HuH-7.5 (cell line): ENCODE measurements at regions not wholly inside any gene's neighbourhood (a gene's known extent, or its start where the extent isn't known, plus 50 kb on each side); places are given as distances from the start of the nearest gene placed in this dataset.

Experiments used
- DNase-seq: peaks from one replicate; pipeline ENCODE4 v3.0.0; 2011; ENCODE audit warnings: low spot score

DNA sequence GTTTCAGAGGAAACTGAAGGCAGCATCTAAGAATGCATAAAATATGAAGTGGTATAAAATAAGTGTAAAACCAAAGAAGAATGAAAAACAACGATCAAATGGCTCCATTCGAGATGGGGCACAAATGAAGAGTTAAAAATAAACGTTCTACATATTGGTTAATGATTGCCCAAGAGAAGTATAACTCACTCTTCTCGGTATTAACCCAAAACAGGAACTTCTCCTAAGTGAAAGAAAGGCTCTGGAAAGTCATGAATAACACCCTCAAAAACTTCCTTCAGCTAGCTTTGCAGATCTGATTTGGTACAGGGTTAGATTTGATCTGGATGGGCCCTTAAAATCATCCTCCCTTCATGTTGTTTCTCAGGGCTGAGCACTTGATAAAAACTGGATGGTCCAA, 94.3 kb upstream of the ADO start:
- DNase-seq = no peak

DNA sequence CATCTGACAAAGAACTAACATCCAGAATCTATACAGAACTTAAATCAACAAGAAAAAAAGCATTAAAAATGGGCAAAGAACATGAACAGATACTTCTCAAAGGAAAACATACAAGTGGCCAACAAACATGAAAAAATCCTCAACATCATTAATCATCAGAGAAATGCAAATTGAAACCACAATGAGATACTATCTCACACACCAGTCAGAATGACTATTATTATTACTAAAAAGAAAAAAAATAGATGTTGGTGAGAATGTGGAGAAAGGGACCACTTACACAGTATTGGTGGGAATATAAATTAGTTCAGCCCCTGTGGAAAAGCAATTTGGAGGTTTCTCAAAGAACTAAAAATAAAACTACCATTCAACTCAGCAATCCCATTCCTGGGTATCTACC, 89.1 kb upstream of the ADO start:
- no peak for DNase-seq

DNA sequence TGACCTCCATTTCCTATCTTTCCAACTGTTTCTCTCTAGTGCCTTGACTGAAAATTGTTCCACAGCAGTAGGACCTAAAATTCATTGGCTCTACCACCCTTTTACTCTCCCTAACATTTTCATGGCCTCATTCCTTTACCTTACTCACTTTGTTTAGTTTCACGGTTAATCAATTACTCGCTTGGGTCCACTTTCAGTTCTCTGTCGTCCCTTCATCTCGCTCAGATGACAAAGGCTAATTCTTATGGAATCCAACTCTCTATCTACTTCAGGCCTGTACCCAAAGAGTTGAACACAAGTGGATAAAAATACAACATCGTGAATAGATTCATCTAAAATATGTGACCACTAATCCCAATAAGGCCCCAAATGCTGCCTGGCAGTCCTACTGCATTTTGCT, 85.9 kb upstream of the ADO start:
- no peak for DNase-seq

DNA sequence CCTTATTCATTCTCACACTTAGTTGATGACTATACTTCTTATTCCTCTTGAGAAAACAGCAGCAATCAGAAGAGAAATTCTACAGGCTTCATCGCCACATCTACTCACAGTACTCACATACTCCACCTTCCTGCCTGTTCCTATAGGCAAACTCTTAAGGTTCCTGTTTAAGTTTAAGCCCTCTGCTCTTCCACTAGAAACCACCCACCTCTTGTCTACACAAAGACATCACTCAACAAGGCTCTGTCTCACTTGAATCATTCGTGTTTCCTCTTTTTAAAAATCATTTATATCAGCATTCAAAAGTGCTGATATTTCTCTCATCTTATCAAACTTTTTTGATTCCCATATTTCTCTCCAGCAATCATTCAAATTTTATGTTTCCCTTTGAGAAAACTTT, 85.5 kb upstream of the ADO start:
- no peak for DNase-seq

DNA sequence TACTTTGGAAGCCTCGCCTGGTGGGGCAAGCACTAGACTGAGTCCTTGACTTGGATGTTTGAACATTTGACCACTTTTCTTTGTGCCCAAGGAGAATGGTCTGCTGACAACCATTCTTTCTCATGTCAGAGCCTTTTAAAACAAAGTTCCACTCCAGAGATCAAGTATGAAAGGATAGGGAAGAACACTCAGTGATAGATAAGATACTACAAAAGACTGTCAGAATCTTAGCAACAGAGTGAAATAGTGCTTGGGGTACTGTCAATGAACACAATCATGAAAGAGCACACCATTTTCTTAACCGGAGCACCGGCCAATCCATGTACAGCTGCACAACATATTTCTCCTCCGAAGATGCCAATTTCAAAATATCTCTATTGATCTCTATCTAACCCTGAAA, 82.8 kb upstream of the ADO start:
- no peak for DNase-seq

DNA sequence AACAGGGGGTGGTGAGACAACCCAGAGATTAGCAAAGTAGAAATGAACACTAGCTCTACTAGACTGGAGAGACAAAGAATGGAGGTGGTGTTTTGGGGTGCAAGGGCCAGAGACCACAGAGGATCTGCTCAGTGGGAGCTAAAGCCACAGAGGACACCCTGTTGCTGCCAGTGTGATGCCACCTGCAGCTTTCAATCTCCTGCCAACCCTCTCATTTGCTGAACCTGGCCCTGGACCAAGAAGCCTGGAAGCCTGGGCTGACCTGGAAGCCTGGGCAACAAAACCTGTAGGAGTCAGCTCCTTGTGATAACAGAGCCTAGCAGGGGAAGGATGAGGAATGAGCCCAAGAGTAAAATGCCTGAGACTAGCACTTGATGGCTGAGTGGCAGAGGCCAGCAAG, 81.1 kb upstream of the ADO start:
- DNase-seq = no peak

DNA sequence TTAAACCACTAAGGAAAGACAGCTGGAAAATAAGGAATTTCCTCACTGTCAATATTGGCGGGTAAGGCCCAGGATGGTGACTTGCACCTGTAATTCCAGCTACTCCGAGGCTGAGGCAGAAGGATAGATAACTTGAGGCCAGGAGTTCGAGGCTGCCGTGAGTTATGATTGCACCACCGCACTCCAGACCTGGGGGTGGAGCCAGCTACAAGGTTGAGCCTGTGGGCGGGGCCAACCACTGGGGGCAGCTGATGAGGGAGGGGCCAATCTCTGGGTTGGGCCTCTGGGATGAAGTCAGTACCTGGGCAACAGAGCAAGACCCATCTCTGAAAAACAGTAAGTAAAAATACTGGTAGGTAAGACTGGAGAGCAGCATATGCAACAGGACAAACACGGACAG, 80.1 kb upstream of the ADO start:
- no peak for DNase-seq

DNA sequence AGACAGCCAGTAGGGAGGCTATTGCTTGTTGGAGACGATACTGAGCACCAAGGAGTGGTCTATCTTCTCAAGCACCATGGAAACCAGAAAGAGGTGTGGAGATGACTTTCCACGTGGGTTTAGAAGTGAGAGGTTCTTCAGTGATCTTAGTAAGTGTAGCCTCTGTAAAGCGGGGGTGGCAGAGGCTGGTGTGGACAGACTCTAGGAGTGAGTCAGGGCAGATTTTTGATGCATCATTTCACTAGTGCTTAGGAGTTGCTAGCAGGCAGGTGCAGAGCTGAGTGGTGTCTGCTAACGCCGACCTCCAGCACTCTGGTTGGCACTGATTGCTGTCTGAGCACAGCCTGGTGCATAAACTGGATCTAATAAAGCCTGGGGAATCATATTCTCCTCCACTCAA, 78.4 kb upstream of the ADO start:
- no peak for DNase-seq

DNA sequence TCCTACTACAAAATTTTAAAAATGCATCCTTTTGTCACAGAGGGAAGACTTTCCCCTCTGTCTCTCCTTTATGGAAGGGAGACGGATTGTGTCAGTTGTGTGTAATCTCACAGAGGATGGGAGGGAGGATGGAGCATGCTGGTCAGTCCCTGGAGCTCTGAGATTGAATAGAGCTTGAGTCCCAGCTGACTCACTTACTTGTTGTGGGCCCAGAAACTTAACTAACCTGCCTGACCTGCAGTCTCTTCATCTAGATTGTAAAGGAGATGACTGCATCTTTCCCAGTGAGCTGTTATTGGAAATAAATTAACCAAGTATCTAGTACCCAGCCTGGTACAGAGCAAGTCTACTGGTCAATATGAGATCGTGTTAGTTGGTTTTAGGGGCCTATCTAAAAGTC, 77.9 kb upstream of the ADO start:
- DNase-seq = no peak

DNA sequence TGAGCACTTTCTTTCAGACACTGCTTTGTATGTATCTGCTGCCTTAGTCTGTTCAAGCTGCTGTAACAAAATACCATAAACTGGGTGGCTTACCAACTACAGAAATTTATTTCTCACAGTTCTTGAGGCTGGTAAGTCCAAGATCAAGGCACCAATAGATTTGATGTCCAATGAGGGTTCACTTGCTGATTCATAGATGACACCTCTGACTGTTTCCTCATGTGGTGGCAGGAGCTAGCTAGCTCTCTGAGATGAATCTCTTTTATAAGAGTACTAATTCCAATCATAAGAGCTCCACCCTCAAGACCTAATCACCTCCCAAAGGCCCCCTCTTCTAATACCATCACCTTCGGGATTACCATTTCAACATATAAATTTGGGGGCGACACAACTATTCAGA, 76.6 kb upstream of the ADO start:
- DNase-seq = no peak

DNA sequence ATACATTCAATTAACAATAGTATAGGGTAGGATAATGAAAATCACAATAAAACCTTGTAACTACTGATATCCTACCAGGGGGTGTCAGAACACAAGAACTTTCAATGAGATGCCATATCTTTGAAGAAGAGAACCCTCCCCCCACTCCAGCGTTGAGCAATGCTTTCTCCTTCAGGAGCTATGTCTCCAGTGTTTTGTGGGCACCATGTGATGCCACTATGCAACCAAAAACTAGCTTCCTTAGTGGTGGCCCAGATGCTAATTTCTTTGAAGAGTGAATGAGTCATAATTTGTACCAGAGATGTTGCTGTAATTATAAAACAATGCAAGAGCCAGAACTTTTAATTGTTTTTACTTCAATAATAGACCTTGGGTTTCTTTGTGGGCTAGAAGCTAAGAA, 76.0 kb upstream of the ADO start:
- DNase-seq = no peak

DNA sequence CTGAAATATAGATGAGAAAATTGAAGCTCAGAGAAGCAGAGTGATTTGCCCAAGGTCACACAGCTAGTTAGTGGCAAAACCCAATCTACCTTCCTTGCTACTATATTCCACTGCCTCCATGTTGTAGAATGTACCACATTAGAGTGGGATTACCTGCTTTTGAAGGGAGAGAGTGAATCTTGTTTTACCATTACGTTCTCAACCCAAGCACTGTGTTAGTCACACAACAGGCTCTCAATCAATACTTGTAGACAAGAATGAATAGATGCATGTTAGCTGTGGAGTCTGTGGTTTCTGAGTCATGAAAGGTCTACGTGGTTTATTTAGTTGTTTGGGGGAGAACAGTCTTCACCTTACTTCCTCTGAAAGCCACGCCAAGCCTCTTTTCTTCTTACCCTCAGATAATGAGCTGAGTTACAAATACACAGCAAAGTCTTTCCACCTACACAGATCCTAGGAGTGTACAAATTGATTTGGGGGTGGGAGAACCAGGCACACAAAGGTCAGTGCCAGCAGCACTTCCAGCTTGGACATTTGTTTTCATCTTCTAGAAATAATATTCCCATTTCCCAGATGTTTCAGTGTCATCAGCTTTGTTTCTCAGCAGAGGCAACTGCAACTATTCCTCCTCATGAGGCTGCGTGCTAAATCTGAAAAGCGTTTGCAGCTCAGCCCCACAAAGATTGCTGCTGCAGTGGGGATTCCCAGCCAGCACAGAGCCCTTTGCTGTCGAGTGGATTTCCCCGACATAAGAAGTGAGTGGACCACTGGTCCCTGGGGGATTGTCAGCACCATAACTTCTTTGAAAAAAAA, 71.5 kb upstream of the ADO start:
- no peak for DNase-seq

DNA sequence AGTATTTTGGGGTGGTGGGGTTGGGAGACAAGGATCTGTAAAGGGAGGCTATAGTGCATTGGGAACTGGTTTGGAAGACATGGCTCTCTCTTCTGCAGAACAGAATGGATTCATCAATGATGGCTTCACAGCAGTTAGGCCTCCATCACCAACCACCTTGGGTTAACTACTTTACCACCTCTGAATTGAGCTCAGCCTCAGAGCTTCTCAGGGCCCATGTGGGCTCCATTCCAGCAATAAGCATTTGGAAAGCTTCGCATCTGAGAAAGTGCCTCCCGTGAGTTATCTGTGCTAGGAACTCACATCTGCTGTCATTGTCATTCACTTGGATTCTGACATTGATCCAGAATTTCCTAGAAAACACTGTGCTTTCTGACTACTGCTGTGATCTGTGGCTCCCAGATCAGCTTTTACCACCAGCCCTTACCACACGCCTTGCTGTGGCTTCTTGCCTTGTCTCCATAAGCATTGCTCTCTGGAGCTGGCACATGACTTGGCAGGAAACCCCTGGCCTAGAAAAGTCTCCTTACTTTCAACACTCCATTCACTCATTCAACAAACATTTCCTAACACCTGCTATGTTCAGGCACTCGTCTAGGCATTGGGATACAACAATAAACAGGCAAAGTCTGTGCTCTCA, 70.7 kb upstream of the ADO start:
- no peak for DNase-seq

DNA sequence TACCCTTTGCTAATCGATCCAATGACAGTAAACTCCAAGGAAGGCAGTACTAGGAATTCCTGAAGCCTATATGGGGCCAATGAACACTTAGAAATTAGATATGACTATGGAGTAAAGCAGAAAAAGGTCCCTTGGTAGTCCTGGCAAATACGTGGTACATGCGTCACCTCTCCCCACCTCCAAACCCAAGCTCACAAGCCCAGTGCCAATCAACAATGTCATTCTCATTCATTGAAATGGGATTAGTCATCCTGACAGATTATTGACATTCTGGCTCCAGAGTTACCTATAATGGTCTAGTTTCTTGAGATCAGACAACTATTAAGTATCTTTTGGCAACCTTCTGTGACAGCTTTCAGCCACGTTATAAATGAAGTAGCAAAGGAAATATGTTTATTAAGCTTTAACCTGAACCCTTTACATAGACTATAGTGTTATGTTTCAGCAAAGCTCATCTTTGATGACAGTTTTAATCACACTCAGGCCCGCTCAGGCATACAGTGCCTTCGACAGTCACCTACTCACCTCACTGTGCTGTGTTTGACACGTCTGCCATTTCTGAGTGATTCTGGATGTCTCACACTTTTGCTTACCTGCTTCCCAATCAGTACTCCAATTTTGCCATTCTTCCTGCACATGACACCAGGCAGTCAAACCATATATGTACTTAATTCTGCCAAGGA, 69.6 kb upstream of the ADO start:
- no peak for DNase-seq

DNA sequence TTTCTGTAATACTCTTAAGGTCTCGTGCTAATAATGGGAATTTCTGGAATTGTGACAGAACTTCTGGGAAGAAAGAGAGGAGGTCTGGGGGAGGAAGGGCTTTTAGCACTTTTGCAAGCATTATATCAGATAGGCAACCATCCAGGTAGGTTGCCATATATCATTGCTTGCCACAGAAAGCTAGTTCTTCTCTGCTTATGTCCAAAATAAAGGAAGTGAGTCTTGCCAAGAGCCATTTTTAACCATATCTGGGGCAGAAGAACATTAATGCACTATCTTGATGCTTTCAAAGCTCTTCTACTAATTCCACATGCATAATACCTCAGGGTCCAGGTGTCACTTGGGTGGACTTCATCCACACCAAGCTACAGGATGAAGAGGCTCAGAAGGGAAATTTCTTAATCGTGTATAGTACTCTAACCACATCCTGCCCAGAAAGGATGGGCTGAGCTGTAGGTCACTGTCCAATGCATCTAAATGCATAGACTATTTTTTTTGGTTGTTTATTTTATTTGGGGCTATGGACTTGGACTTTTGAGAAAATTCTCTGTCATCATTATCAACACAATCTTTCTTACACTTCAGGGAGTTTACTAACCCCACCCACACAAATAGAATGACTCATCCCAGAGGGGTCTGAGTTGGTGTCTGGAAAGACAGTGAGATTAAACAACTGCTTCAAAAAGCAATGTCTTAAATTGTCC, 68.9 kb upstream of the ADO start:
- DNase-seq = no peak

DNA sequence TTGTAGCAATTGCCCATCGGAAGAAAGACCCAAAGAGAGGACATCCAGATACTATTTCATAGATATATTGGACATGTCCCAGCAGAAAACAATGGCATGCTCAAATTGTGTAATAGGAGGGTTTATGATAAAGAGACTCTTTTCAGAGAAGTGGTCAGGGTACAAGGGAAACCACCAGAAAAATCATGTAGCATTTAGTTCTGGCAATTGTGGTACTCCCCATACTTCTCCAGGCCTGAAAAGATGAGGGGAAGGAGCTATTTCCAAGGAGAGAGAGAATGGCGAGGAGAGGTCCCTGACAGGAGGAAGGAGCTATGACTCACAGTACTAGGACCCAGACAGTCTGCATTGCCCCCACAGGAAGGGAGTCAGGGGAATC, 68.4 kb upstream of the ADO start:
- no peak for DNase-seq

DNA sequence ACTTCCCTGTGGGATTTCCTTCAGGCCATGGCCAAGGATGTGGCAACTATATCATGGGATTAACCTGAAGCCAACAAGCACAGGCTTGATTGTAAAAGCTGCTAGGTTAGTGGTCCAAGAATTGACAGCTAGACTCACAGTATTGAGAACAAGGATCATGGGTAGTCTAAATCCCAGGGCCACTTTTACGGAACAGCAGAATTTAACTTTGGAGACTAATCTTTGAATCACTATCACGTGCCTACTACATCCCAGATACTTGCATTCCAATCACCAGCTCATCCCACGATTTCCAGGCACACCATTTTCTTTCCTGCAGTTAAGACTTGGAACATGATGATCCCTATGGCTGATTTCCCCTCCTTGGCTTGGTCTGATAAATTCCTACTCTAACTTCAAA, 65.6 kb upstream of the ADO start:
- no peak for DNase-seq

DNA sequence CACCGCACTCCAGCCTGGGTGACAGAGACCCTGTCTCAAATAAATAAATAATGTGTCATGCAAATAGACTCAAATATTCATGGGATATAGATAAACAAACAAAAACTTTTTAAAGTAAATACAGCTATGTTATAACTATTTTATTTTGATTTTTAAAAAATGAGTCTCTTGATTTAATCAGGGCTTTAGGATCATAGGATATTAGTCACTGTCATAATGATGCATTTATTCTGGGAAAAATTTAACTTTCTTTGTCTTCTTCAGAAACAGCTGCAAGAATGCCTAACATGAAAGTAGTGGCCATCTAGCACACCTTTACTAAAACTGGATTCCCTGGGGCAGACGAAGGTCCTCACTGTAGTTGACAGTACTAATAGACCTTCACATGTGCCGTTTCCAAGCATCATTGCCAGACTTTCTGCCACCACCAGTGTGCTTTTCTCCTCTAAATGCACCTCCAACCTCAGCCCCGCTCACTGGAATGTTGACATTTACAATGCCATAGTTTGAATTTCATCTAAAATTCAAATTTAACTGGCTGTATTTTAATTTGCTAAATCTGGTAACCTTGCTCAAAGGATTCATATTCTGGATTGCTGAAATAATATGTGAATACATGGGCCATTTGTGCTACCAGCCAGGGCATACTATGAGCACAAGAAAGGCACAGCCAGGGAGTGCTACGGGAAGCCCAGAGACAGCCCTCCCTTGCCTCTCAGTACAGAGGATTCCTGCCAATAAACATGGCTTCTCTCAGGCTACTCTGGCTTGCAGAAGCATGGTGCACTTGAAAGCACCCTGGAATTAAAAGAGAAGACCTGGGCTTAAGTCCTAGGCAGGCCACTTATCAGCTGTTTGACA, 63.4 kb upstream of the ADO start:
- no peak for DNase-seq

DNA sequence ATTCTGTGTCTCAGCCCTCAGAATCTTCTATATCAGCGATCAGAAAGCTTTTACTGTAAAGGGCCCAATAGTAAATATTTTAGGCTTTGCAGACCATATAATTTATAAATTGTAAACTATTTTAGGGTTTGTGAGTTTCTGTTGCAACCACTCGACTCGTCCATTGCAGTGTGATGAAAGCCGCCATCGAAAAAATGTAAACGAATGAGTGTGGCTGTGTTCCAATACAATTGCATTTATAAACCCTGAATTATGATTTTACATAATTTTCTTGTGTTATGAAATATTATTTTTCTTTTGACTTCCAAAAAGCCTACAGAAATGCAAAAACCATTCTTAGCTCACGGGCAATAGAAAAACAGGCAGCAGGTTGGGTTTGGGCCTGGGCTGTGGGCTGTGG, 62.5 kb upstream of the ADO start:
- no peak for DNase-seq

DNA sequence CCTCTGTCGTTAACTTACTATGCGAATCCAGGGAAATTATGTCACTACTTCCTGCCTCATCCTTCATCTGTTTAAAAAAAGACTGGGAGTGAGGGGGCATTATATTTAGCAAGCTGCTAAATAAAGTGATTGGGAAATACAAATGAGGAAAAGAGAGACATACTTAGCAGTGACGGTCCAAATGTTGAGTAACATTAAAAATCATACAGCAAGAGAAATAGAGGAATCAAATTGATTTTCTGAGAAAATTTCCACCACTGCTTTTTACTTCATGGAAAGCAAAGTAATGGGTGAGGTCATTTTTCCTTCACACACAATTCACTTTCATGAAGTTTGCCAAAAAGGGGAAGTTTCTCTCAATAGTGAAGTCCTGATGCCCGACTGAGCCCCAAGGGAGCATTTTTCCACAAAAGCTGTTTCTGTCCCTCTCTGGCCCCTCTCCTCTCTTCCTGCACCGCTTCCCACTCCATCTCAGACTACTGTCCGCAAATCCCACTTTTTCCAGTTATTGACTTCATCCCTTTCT, 61.9 kb upstream of the ADO start:
- no peak for DNase-seq

DNA sequence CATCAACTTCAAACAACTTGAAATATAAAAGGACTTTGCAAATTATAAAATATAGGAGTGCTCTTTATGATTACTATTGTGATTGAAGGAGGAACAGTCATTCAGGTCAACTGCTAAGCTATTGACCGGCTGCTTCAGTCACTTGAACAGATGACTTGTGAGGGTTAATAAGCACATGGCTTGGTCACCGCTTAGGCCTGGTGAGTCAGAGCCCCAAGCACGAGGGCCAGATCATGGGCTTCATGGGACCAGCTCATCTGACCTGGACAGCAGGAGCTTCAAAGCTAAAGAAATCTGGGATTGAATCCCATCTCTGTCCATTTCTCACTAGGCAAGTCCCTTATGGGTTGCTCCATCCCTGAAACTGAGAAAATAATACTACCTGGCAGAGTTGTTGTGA, 60.4 kb upstream of the ADO start:
- no peak for DNase-seq

DNA sequence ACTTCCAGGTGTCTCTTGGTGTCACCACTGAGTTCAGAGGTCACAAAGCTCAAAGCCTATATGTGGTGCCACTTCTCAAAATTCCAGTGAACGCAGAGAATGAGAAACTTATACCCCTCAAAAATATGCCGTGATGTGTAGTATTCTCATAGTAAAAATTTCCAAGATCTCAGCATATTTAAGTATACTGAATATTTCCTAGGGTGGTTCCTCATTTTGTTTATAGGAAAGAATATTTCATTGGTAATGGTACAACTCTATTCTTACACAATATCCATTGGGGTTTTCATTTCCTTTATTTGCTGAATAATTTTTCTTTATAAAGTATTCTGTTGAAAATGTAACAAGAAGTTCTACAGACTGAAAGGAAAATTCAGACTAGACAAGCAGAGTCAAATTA, 58.9 kb upstream of the ADO start:
- DNase-seq = no peak
